RWPE2 (cell line): ENCODE measurements at regions not wholly inside any gene's neighbourhood (a gene's known extent, or its start where the extent isn't known, plus 50 kb on each side); places are given as distances from the start of the nearest gene placed in this dataset.

Source experiments
- ATAC-seq: fragments of 200-7000 bp; cut with Tn5 transposase; 3 replicates; pipeline ENCODE4 v1.9.1; 2021; ENCODE audit warnings: low read depth
- DNase-seq: peaks from one replicate; pipeline ENCODE4 v3.0.0-alpha.2; 2020; ENCODE audit warnings: low spot score
- H3K27ac ChIP-seq: fragments of 450-650 bp; 2 replicates; pipeline ENCODE4 v1.5.1; 2017; ENCODE audit warnings: mild to moderate bottlenecking; ENCODE audit not compliant: poor library complexity, severe bottlenecking
- H3K27me3 ChIP-seq: fragments of 250-450 bp; sonication (Bioruptor Pico); 2 replicates; pipeline ENCODE4 v1.5.1; 2021; ENCODE audit warnings: mild to moderate bottlenecking, moderate library complexity; ENCODE audit not compliant: insufficient read depth, poor library complexity, severe bottlenecking
- H3K36me3 ChIP-seq: fragments of 250-450 bp; sonication (Bioruptor Pico); 2 replicates; pipeline ENCODE4 v1.5.1; 2020; ENCODE audit warnings: low read depth, mild to moderate bottlenecking, moderate library complexity
- H3K4me1 ChIP-seq: fragments of 250-450 bp; sonication (Bioruptor Pico); 2 replicates; pipeline ENCODE4 v1.5.1; 2021; ENCODE audit warnings: mild to moderate bottlenecking, moderate library complexity; ENCODE audit not compliant: insufficient read depth, poor library complexity, severe bottlenecking
- H3K4me3 ChIP-seq: fragments of 250-450 bp; sonication (Bioruptor Pico); 2 replicates; pipeline ENCODE4 v1.5.1; 2021; ENCODE audit warnings: mild to moderate bottlenecking, moderate library complexity; ENCODE audit not compliant: severe bottlenecking
- H3K9me3 ChIP-seq: fragments of 250-450 bp; sonication (Bioruptor Pico); 2 replicates; pipeline ENCODE4 v1.5.1; 2021; ENCODE audit warnings: mild to moderate bottlenecking, moderate library complexity; ENCODE audit not compliant: severe bottlenecking
- CTCF ChIP-seq: fragments of 450-650 bp; IDR thresholded peaks from one replicate; pipeline ENCODE4 v1.5.1; 2017; ENCODE audit warnings: mild to moderate bottlenecking, moderate library complexity; ENCODE audit not compliant: poor library complexity, severe bottlenecking

DNA sequence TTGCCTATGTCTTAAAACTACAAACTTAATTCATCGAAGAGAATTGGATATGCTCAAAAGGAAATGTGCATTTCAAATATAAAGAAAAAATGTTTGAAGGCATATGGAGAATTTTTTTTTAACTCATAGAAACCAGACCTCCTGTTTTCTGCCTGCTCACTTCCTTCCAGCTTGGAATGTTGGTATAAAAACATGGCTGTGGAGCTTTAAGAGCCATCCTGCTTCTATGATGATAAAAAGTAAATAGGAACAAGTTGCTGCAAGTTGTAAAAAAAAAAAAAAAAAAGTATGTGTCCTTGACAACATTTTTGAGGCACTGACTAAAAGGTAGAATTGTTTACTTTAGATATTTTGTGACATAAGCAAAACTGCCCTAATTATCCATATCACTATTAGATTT, 1230.7 kb downstream of the PCDH9 start:
- Histone ChIP-seq H3K27me3 (no peaks in the 10 kb centered on the region), H3K27ac (no peak overlapping the region), H3K4me1 (peaks cover 3% of the 10 kb centered on the region), H3K9me3 (no peaks in the 10 kb centered on the region), H3K36me3 (no peaks in the 10 kb centered on the region), H3K4me3 (no peak overlapping the region)
- ATAC-seq (peak; percentile 49; the same call in 1 of the 3 replicates), DNase-seq (no peak)
- no peak for TF ChIP-seq CTCF

- Histone ChIP-seq H3K27me3 (no peaks in the 10 kb centered on the region), H3K36me3 (no peaks in the 10 kb centered on the region), H3K4me1 (no peaks in the 10 kb centered on the region), H3K27ac (no peak overlapping the region), H3K9me3 (no peaks in the 10 kb centered on the region), H3K4me3 (no peak overlapping the region)
- no peak for TF ChIP-seq CTCF
- DNase-seq (no peak), ATAC-seq (no peak)
These were observed 1239.5 kb downstream of the PCDH9 start for GRCh38 chr13:65990684-65991083.

- no peaks in the 10 kb centered on the region for H3K27me3 ChIP-seq
- DNase-seq (no peak), ATAC-seq (no peak)
- no peak overlapping the region for H3K4me3 ChIP-seq
- no peak overlapping the region for H3K27ac ChIP-seq
- no peaks in the 10 kb centered on the region for H3K36me3 ChIP-seq
- peak; percentile 18 for TF ChIP-seq CTCF
- H3K4me1 ChIP-seq: no peaks in the 10 kb centered on the region
- no peaks in the 10 kb centered on the region for H3K9me3 ChIP-seq
These were observed 1244.5 kb downstream of the PCDH9 start for GRCh38 chr13:65985612-65986011.

DNA sequence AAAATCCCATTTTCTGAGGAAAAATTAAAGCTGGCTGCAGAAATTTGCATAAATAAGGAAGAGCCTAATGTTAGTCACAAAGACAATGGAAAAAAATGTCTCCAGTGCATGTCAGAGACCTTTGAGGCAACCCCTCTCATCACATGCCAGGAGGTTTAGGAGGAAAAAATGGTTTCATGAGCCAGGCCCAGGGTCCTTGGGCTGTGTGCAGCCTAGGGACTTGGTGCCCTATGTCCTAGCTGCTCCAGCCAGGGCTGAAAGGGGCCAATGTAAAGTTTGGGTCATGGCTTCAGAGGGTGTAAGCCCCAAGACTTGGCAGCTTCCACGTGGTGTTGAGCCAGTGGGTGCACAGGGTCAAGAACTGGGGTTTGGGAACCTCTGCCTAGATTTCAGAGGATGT, 1252.6 kb downstream of the PCDH9 start:
- no peak overlapping the region for H3K27ac ChIP-seq
- H3K4me1 ChIP-seq: no peaks in the 10 kb centered on the region
- no peak for TF ChIP-seq CTCF
- ATAC-seq: no peak
- DNase-seq: no peak
- no peak overlapping the region for H3K4me3 ChIP-seq
- no peaks in the 10 kb centered on the region for H3K36me3 ChIP-seq
- H3K9me3 ChIP-seq: no peaks in the 10 kb centered on the region
- H3K27me3 ChIP-seq: no peaks in the 10 kb centered on the region

GRCh38 chr13:65971541-65971940, 1258.6 kb downstream of the PCDH9 start:
- no peaks in the 10 kb centered on the region for H3K27me3 ChIP-seq
- DNase-seq: no peak

More at GRCh38 chr13:65971541-65971940, 1258.6 kb downstream of the PCDH9 start:
- H3K36me3 ChIP-seq: no peaks in the 10 kb centered on the region
- no peaks in the 10 kb centered on the region for H3K4me1 ChIP-seq
- H3K27ac ChIP-seq: no peak overlapping the region
- H3K4me3 ChIP-seq: no peak overlapping the region
- H3K9me3 ChIP-seq: no peaks in the 10 kb centered on the region
- no peak for ATAC-seq
- TF ChIP-seq CTCF: no peak
